Hippocampal formation (tissue), 2 donors: ENCODE measurements at regions not wholly inside any gene's neighbourhood (a gene's known extent, or its start where the extent isn't known, plus 50 kb on each side); places are given as distances from the start of the nearest gene placed in this dataset.
"Not testable (repeated sequence)": the region's sequence is repeated elsewhere in the genome, so short reads cannot be mapped to it uniquely, and the experiment has no call there.

Source experiments
- DNase-seq, 2 donors: peaks; one replicate each; lab custom pipeline; 2025; lab: John Stamatoyannopoulos, UW

- DNase-seq = no peak
These were observed 172.4 kb upstream of the MYLIP start for GRCh38 chr6:15956205-15957106.

- DNase-seq = no peak
These were observed 173.4 kb upstream of the MYLIP start for GRCh38 chr6:15955484-15955883.

- DNase-seq = no peak
These were observed 175.6 kb upstream of the MYLIP start for GRCh38 chr6:15953152-15953880.

GRCh38 chr6:15952231-15953151, 176.4 kb upstream of the MYLIP start:
- DNase-seq = no peak

- DNase-seq = no peak
These were observed 177.8 kb upstream of the MYLIP start for GRCh38 chr6:15950962-15951569.

- DNase-seq = no peak
These were observed 178.9 kb upstream of the MYLIP start for GRCh38 chr6:15949982-15950381.

DNA sequence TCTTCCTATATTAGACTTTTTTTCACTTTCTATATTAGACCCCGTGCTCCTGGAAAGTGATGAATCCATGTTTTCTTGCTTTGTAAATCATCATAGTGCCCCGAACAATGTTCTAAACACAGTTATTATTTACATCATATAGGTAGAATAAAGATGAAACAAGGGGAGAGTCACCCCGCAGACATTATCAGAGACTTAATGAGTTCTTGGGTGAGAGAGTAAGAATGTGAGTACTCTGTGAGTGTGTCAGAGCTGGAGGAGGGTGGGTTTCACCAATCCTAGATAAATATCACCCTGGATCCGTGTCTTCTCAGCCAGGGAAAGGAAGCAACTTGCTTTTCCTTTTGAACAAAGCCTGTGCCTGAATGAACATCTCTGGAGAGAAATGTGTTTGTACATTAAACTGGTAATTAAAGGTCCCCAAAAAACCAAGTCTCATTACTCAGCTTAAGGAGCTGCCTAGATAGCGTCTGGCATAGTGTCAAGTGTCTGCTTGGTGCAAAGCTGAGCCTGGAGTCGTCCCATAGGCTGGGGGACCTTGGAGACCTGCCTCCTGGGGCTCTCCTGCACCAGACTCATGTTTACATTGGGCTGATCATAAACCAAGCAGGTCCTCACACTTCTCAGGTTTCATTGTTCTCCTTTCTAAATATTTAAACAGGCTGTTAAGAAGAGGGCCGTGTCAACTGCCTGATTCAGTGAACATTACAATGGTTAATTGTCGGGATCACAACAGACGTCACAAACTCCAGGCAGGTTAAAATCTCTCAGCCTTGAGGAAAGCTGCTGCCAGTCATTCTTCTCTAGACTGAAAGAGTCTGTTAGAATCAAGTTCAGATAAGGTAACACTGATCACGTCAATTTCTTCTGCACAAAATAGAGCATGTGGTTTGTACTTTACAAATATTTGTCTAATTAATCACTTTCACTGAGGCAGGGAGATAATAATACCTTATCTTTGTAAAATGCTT, 179.7 kb upstream of the MYLIP start:
- DNase-seq = no peak

GRCh38 chr6:15947923-15948322, 181.0 kb upstream of the MYLIP start:
- DNase-seq = no peak

- DNase-seq = no peak
These were observed 181.4 kb upstream of the MYLIP start for GRCh38 chr6:15947436-15947835.

DNA sequence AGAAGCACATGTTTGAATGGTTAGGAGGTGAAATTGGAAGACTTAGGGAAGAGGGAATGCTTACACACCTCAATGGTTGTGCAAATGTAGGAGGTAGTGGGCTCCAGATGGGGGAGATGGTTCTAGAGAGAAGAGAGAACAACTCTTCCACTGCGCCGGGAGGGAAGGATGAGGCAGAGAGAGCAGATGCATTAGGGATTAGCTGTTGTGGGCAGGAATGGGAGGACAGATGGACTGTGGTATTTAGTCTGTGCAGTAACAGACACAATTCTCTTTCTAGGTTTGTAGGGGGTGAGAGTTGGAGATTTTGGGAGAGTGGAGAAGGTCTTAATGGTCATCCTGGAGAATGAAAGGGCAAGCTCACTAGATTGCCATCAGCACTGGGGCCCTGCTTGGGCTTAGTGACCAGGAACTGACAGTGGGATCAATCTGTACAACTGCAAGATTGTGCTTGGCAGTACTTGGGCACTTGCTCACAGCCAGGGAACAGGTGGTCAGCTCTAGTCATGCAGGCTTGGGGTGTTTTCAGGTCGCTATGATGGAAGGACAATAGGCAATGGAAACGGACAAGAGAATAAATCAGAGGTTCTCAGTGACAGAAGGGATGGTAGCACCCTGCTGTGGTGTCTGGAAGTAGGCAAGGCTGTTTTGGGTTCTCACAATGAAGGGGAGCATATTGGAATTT, 182.0 kb upstream of the MYLIP start:
- no peak for DNase-seq

DNA sequence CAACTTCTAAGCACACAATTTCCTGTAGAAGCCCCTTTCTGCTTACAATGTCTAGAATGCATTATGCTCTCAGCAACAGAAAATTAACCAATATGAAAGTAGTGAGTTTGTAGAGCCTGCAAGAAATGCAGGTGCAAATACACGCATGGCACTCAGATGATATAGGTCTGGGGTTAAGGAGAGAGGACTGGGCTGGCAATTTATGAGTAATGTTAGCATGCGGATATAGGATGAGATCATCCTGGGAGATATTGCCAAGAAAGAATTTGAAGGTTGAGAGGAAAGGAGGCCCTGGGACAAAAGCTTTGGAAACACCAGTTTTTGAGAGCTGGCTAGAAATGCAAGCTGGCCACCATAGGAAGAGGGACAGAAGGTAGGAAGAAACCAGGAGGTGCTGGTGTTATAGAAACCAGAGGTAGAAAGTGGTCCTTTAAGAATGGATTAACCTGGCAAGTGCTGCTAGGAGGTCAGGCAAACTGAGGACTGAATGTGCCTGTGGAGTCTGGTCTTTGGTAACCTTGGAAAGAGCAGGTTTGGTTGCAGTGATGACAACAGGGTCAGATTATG, 183.2 kb upstream of the MYLIP start:
- DNase-seq = no peak

DNA sequence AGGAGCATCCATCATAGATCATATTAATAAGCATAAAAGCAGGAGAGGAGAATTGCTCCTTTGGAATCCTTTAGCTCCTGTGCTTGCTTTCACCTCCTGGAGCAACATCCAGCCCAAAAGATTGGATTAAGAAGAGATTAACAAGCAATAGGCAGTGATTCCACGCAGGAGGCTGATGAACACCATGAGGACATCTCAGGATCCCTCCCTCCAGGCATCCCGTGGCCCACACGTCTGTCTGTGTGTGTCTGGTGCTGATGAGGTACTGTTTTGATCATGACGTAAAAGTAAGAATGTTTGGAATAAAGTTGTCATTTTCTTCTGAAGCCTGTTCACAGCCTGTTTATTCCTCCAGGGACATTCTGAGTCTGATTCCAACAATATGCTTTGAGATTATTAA, 185.5 kb upstream of the MYLIP start:
- DNase-seq = no peak

DNA sequence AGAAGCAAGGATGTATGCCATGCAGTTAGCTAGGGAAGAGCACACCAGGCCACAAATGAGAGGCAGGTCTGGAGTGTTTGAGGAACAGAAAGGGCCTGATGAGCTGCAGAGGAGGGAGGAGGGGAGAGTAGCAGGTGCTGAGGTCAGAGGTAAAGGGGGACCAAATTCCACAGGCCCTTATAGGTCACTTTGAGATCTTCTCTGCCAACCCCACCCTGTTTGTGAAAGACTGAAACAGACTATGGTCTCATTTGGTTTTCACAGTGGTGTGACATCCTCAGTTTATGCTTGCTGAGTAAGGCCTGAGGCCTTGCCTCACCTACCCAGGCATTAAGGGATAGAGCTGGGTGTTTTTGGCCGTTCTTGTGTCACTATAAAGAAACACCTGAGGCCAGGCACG, 187.7 kb upstream of the MYLIP start:
- no peak for DNase-seq

DNA sequence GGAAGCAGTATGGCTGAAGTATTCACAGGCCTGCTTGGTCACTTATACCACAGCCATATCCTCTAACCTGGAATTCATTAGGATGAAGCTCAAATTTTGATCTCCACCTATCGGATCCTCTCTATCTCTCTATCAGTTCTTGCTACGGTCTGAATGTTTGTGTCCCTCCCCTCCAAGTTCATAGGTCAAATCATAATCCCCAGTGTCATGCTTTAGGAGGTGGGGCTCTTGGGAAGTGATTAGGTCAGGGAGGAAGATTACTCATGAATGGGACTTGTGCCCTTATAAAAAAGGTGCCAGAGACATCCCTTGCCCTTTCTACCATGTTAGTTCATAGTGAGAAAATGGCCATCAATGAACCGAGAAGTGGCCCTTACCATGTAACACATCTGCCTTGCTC, 190.8 kb upstream of the MYLIP start:
- DNase-seq = no peak

DNA sequence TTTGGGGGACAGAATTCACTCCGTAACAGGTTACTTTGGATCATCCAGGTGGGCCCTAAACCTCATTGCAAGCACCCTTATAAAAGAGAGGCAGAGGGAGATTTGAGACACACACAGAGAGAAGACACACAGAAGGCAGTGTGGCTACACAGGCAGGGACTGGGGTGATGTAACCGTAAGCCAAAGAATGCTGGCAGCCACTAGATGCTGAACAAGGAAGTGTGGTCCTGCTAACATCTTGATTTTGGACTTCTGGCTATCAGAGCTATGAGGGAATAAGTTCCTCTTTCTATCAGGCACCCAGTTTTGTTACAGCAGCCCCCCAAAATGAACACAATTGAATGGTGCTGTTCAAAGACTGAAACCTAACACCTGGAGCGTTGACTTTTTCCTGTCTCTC, 191.3 kb upstream of the MYLIP start:
- no peak for DNase-seq

DNA sequence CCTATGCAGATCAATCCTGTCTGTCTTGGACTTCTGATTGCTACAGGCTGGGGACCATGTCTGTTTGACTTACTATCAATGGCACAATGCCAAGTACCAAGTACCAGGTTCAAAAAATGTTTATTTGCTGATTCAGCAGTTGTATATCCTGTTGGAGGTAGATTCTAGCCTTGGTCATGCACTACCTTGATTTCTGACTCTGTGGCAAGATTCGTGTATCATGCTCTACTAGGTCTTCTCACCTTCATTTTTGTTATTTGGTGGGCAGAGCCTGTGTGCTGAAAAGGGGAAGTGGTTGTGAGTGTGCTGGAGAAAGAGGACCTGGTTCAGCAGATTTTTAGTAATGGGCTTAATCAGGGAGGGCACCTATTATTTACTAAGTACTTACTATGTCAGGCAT, 192.4 kb upstream of the MYLIP start:
- DNase-seq = no peak

DNA sequence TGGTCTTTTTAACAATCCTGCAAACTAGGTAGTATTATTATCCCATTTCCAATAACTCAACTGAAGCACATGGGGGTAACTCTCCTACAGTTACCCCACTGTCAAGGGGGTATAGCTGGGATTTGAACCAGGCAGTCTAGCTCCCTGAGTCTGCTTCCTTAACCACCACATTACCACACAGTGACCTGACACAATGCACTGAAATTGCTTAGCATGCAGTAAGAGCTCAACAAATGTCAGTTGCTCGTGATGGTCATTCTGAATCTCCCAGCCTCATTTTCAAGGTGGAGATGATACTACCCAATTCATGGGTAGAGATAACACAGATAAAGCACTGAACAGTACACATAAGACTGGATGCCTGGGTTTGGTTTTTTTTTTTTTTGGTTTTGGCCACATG, 193.2 kb upstream of the MYLIP start:
- DNase-seq = no peak

DNA sequence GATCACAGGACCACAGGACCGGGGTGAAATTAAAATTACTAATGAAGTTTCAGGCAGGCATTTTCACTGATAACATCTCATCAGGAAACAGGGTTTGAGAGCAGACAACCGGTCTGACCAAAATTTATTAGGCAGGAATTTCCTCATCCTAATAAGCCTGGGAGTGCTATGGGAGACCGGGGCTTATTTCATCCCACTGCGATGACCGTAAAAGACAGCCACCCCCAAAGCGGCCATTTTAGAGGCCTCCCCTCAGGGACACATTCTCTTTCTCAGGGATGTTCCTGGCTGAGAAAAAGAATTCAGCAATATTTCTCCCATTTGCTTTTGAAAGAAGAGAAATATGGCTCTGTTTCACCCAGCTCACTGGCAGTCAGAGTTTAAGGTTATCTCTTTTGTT, 197.2 kb upstream of the MYLIP start:
- DNase-seq = not testable (repeated sequence)

- DNase-seq = no peak
These were observed 198.7 kb upstream of the MYLIP start for GRCh38 chr6:15930207-15930606.

- no peak for DNase-seq
These were observed 199.2 kb upstream of the MYLIP start for GRCh38 chr6:15929685-15930084.
